ENCODE measurements at regions not wholly inside any gene's neighbourhood (a gene's known extent, or its start where the extent isn't known, plus 50 kb on each side); places are given as distances from the start of the nearest gene placed in this dataset.

GRCh38 chr1:3992103-3992556 lies 92.1 kb upstream of the C1orf174 start:
- TF ChIP-seq EZH2 (IDR thresholded peaks at IDR 0.05; ENCODE audit: borderline replicate concordance, low read depth, low read length, severe bottlenecking) (no peak), CTCF (IDR thresholded peaks at IDR 0.05; ENCODE audit: borderline replicate concordance, extremely low read depth, low read length, poor library complexity, severe bottlenecking) (no peak)

Measured in DND-41 (cell line).